HFFc6 (cell line): ENCODE measurements at regions not wholly inside any gene's neighbourhood (a gene's known extent, or its start where the extent isn't known, plus 50 kb on each side); places are given as distances from the start of the nearest gene placed in this dataset.

Experiments used
- DNase-seq: peaks from one replicate; pipeline ENCODE4 v3.0.0-alpha.2; 2018
- H3K27ac Mint-ChIP-seq: 2 replicates; pipeline ENCODE4 v1.8.0; 2020; ENCODE audit warnings: mild to moderate bottlenecking, mixed read lengths
- H3K27me3 Mint-ChIP-seq: 2 replicates; pipeline ENCODE4 v1.8.0; 2021; ENCODE audit warnings: mild to moderate bottlenecking, moderate library complexity, mixed read lengths; ENCODE audit not compliant: insufficient read depth
- H3K36me3 Mint-ChIP-seq: 2 replicates; pipeline ENCODE4 v1.8.0; 2021; ENCODE audit warnings: low read depth, mixed read lengths
- H3K4me1 Mint-ChIP-seq: 2 replicates; pipeline ENCODE4 v1.8.0; 2020; ENCODE audit warnings: low read depth, mixed read lengths
- H3K4me3 Mint-ChIP-seq: 2 replicates; pipeline ENCODE4 v1.8.0; 2020; ENCODE audit warnings: mild to moderate bottlenecking, moderate library complexity, mixed read lengths
- H3K9me3 Mint-ChIP-seq: 2 replicates; pipeline ENCODE4 v1.8.0; 2020; ENCODE audit warnings: mild to moderate bottlenecking, mixed read lengths
- TF ChIP-seq, protein P1 (sequence below): fragments of 200-600 bp; sonication (generic); IDR thresholded peaks from 2 replicates; pipeline ENCODE4 v1.5.0; 2021; ENCODE audit warnings: antibody characterized with exemption, mild to moderate bottlenecking

GRCh38 chr4:55765070-55765469 is 54.5 kb upstream of the EXOC1L start:
- TF ChIP-seq, protein P1, sequence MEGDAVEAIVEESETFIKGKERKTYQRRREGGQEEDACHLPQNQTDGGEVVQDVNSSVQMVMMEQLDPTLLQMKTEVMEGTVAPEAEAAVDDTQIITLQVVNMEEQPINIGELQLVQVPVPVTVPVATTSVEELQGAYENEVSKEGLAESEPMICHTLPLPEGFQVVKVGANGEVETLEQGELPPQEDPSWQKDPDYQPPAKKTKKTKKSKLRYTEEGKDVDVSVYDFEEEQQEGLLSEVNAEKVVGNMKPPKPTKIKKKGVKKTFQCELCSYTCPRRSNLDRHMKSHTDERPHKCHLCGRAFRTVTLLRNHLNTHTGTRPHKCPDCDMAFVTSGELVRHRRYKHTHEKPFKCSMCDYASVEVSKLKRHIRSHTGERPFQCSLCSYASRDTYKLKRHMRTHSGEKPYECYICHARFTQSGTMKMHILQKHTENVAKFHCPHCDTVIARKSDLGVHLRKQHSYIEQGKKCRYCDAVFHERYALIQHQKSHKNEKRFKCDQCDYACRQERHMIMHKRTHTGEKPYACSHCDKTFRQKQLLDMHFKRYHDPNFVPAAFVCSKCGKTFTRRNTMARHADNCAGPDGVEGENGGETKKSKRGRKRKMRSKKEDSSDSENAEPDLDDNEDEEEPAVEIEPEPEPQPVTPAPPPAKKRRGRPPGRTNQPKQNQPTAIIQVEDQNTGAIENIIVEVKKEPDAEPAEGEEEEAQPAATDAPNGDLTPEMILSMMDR, result no peak
- no peak for DNase-seq
- no peaks in the 10 kb centered on the region for H3K36me3 Mint-ChIP-seq
- peaks cover 3% of the 10 kb centered on the region for H3K27me3 Mint-ChIP-seq
- no peaks in the 10 kb centered on the region for H3K9me3 Mint-ChIP-seq
- H3K4me3 Mint-ChIP-seq, result no peak overlapping the region
- H3K4me1 Mint-ChIP-seq, result peaks cover 8% of the 10 kb centered on the region; the same call in 1 of the 2 replicates
- H3K27ac Mint-ChIP-seq, result no peak overlapping the region

DNA sequence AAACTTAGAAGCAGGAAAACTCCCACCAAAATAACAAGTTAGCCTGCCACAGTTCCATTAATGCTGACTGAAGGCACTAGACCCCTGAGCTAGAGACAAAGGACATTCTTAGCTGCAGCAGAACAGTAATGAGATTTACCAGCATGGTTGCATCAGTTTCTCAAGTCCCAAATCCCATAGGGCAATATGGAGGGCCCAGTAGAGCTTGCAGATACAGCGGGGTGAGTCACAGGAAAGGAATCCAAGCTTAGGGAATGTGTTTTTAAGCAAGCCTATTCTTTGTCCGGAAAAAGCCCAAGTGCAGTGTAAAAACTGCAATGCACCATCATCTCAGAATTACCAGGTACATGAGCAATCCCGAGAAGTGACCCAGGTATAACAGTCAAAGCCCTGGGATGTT is 51.3 kb upstream of the EXOC1L start:
- Mint-ChIP-seq H3K4me1 (peaks cover 8% of the 10 kb centered on the region; the same call in 1 of the 2 replicates), H3K27me3 (peaks cover 3% of the 10 kb centered on the region), H3K27ac (no peak overlapping the region), H3K4me3 (no peak overlapping the region), H3K36me3 (no peaks in the 10 kb centered on the region), H3K9me3 (no peaks in the 10 kb centered on the region)
- TF ChIP-seq, protein P1, result no peak
- peak; percentile 11 for DNase-seq
